ENCODE measurements at regions not wholly inside any gene's neighbourhood (a gene's known extent, or its start where the extent isn't known, plus 50 kb on each side); places are given as distances from the start of the nearest gene placed in this dataset.

- Histone ChIP-seq H3K14ac (replicated peaks; ENCODE audit: low read depth, low read length) (no peak overlapping the region), H2AK9ac (replicated peaks; ENCODE audit: low read depth, low read length, poor library complexity) (no peak overlapping the region), H2BK15ac (ENCODE audit: low read depth, low read length) (no peak overlapping the region), H3K79me1 (ENCODE audit: low read depth in 1 of 2, low read length in 2 of 2) (no peaks in the 10 kb centered on the region), H2BK20ac (ENCODE audit: low read depth, low read length) (no peak overlapping the region), H4K5ac (ENCODE audit: low read depth, low read length) (no peak overlapping the region), H3K9ac (ENCODE audit: low read depth, low read length) (no peak overlapping the region), H3K4me3 (ENCODE audit: insufficient read depth, low read depth, low read length) (no peak overlapping the region), H3K4me2 (ENCODE audit: low read depth, low read length) (no peak overlapping the region), H4K91ac (ENCODE audit: insufficient read depth, low read depth, low read length) (no peak overlapping the region), H4K8ac (ENCODE audit: low read depth in 2 of 2, low read length in 2 of 2) (no peak overlapping the region), H3K27me3 (ENCODE audit: control insufficient read depth, insufficient read depth, low read length) (no peaks in the 10 kb centered on the region), H3K18ac (ENCODE audit: low read depth, low read length) (no peak overlapping the region), H3K27ac (ENCODE audit: insufficient read depth, low read length) (no peak overlapping the region), H2AFZ (replicated peaks; ENCODE audit: low read length, poor library complexity) (no peak overlapping the region), H3K9me1 (ENCODE audit: insufficient read depth, low read length) (no peaks in the 10 kb centered on the region), H2BK120ac (ENCODE audit: low read depth, low read length) (no peak overlapping the region), H3K4me1 (ENCODE audit: control insufficient read depth, insufficient read depth, low read length) (no peaks in the 10 kb centered on the region), H3K36me3 (ENCODE audit: control insufficient read depth, insufficient read depth, low read length) (no peaks in the 10 kb centered on the region), H4K20me1 (ENCODE audit: insufficient read depth, low read length) (no peaks in the 10 kb centered on the region), H2AK5ac (ENCODE audit: low read depth, low read length) (no peak overlapping the region), H3K9me3 (ENCODE audit: control insufficient read depth, insufficient read depth, low read length) (no peaks in the 10 kb centered on the region), H3K56ac (ENCODE audit: extremely low read depth, insufficient read depth, low read length) (no peak overlapping the region), H3K23ac (ENCODE audit: low read depth, low read length) (no peak overlapping the region), H2BK5ac (ENCODE audit: low read depth, low read length, poor library complexity, severe bottlenecking) (no peak overlapping the region), H3K4ac (ENCODE audit: low read depth, low read length) (no peak overlapping the region)
- ChIA-PET POLR2A (ENCODE audit: unreplicated experiment) (no interaction called here), CTCF (no interaction called here)
- ATAC-seq (ENCODE audit: low read depth) (no peak), DNase-seq (no peak)
- dilution Hi-C loops (cut with HindIII; ENCODE audit: low sequenced_read_pairs, unreplicated experiment) (no loop called here), intact Hi-C loops (cut with micrococcal nuclease) (no loop called here), in situ Hi-C loops (cut with MboI; ENCODE audit: low sequenced_read_pairs) (no loop called here)
- WGBS, 2 experiments (ENCODE audit: extremely low coverage in 2 of 2, insufficient read length in 1 of 2): no CpG with 5 or more reads among the region's 2 CpGs
- BruUV-seq (replicated peaks): no TSS peak
- TF ChIP-seq MAZ (IDR thresholded peaks at IDR 0.05; ENCODE audit: borderline replicate concordance, low read depth, low read length) (no peak), RAD21 (IDR thresholded peaks at IDR 0.05; ENCODE audit: low read length) (no peak), RCOR1 (IDR thresholded peaks at IDR 0.05; ENCODE audit: insufficient replicate concordance, low read length) (no peak), BHLHE40 (IDR thresholded peaks at IDR 0.05; ENCODE audit: low read depth, low read length) (no peak), CTCF (conservative IDR thresholded peaks at IDR 0.05; ENCODE audit: low read depth, low read length) (no peak), FOS (IDR thresholded peaks at IDR 0.05; ENCODE audit: low read depth, low read length) (no peak), NFE2L2 (IDR thresholded peaks at IDR 0.05; ENCODE audit: low read depth, low read length) (no peak), RFX5 (IDR thresholded peaks at IDR 0.05; ENCODE audit: low read depth, low read length) (no peak), POLR2A (IDR thresholded peaks at IDR 0.05; ENCODE audit: low read depth, low read length) (no peak), MXI1 (IDR thresholded peaks at IDR 0.05; ENCODE audit: borderline replicate concordance, low read depth, low read length) (no peak), SMC3 (IDR thresholded peaks at IDR 0.05; ENCODE audit: low read depth, low read length) (no peak), MAFK (IDR thresholded peaks at IDR 0.05; ENCODE audit: low read depth, low read length) (no peak), ELK1 (IDR thresholded peaks at IDR 0.05; ENCODE audit: borderline replicate concordance, low read depth, low read length) (no peak), USF2 (IDR thresholded peaks at IDR 0.05; ENCODE audit: low read depth, low read length) (no peak), CHD1 (IDR thresholded peaks at IDR 0.05; ENCODE audit: low read depth, low read length) (no peak), CEBPB (IDR thresholded peaks at IDR 0.05; ENCODE audit: low read depth, low read length) (no peak)
These were observed 196.4 kb downstream of the ANKRD7 start for GRCh38 chr7:118420888-118421287.

All from IMR-90 (cell line).